HG02840 (cell line): ENCODE measurements at regions not wholly inside any gene's neighbourhood (a gene's known extent, or its start where the extent isn't known, plus 50 kb on each side); places are given as distances from the start of the nearest gene placed in this dataset.
A peak's percentile ranks its signal among the peaks of the same experiment; 100 is the strongest.

Experiments used
- ATAC-seq: cut with Tn5 transposase; IDR thresholded peaks from one replicate; pipeline ENCODE4 v1.9.1; 2021; ENCODE audit warnings: mild to moderate bottlenecking, moderate library complexity, moderate number of reproducible peaks; ENCODE audit not compliant: unreplicated experiment, low FRiP score

DNA sequence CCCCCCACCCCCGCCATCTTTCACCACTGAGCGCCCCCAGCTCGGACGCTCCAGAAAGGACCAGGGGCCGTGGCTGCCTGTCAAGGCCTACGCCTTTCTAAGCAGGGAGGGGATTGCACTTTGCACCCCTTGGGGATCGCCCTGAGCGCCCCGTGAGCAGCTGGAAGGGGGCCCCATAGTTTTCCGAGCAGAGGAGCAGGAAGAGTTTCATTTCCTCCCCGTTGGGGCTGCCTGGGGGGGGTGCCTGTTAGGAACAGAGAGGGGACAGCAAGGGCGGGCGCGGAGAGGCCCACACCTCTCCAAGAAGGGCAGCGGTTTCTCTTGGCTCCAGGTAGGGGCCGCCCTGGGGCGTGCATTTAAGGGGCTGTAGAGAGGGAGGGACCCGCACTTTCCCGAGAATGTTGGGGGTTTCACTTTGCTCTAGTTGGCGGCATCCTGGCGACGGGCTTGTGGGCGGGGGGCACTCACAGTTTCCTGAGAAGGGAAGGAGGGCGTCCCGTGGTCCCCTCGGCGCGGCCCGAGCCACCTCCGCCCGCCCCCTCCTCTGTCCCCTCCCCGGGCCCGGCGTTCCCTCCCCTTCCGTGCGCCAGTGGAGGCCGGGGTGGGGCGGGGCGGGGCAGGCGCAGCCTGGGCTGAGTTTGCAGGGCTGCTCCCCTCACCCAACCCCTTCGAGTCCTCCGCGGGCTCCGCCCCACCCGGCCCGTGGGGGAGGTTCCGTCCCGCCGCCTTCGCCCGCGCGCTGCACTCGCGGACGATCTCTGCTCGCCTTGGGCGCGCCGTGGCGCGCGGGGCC is 82.3 kb upstream of the CD99 start:
- peak; percentile 90 for ATAC-seq

DNA sequence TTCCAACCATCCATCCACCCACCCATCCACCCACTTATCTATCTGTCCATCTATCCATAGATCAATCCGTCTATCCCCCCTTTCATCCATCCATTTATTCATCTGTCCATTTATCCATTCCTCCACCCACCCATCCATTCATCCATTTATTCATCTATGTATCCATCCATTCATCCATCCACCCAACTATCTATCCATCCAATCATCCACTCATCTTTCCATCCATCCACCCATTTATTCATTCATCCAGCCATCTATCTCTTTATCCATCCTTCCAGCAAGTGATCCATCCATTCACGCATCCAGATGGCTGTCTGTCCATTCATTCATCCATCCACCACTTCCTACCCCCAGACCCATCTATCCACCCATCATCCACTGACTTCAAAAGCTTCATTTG is 84.0 kb upstream of the CD99 start:
- ATAC-seq, result no peak

DNA sequence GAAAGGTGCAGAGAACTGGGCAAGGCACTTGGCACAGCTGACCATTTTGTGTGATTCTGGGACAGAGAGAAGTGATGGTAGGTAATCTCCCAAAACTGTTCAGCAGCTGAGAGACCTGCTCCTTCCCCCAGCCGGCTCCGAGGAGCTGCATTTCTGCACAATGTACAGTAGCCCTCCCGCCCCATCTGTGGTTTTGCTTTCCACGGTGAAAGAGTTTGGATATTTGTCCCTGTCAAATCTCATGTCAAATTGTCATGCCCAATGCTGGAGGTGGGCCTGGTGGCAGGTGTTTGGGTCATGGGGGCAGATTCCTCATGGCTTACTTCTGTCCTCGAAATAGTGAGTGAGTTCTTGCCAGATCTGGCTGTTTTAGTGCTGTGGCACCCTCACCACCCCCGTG is 90.5 kb upstream of the CD99 start:
- ATAC-seq, result no peak

DNA sequence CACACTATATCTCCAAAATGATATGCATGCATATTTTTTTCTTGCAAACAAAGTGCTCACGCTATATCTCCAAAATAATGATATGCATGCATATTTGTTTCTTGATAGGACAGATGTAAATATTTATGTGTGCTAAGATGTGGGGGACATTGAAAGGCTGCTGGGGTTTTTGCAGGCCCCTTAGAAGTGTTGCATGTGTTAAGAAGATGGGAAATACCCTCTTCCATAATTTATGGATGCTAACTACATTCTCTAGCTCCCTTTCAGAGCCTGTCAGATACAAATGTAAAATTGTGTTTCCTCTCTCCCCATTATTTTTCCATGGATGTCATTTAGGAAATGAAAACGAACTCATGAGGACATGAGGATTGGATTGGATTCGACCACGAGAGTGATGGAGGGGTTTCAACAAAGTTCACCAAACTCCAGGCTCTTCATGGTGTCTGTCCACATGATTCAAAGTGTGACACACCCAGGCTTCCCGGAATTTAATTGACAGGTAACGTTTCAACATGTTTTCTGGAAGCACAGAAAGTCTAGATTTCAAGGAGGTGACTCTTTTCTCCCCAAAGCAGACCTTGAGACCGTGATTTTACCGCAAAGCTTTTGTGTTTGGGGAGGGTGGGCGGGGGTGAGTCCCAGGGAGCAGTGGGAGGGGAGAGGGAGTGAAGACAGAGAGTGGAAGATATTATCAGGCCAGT is 94.4 kb upstream of the CD99 start:
- ATAC-seq, result no peak

DNA sequence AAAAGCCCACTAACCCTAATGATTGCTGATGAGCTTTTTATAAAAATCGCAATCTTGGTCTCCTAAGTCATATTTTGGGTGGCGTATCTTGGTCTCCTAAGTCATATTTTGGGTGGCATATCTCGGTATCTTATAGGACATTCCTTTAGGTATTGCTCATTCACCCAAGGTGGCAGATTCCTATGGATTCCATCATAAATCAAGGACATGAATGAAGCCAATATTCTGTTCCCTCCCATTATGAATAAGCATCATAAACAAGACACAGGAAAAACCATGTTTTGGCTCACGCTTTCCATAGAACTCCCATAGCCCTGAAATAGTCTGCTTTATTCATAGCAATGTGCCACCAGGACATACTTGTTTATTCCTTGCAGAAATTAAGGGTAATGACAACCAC is 95.0 kb upstream of the CD99 start:
- ATAC-seq, result no peak

DNA sequence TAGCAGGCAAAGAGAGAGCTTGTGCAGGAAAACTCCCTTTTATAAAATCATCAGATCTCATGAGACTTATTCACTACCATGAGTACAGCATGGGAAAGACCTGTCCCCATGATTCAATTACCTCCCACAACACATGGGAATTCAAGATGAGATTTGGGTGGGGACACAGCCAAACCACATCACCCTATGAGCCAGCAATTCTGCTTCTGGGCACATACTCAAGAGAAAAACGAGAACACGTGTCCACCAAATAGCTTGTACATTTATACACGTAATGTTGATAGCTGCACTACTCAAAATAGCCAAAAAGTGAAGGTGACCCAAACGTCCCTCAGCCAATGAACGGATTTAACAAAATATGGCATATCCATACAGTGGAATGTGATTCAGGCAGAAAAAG is 94.5 kb upstream of the DHRSX start:
- ATAC-seq, result no peak

DNA sequence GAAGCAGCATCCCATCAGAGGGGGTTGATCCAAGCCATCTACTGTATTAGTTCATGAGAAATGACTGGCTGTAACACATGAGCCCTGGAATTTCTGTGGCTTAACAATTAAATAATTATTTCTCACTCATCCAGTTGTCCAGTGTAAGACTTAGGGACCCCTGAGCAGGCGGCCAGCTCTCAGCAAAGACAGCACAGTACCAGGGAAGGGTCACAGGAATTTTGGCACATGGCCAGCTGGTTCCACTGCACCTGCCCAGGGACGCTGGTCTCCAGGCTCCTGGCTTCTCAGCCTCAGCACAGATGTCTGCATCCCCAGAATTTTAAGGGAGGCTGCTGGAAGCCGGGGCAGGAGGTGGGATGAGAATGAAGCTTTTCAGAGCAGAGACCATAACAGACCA is 93.7 kb upstream of the DHRSX start:
- ATAC-seq, result no peak

DNA sequence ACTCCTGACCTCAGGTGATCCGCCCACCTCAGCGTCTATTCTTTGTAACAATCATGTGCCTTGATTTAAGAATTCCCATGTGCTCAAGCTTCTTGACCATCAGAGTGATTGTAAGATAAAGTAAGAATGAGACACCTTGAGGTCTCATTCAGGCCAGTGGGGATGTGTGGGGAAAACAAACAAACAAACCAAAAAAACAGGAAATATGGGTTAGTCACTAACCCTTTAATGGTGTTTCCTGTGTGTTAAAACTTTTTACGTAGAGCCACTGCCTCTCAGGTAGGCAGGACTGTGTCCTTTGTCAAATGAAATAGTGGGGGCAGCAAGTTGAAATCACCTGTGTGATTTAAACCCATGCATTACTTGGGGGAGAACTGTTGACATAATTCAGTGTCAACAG is 91.5 kb upstream of the DHRSX start:
- no peak for ATAC-seq

DNA sequence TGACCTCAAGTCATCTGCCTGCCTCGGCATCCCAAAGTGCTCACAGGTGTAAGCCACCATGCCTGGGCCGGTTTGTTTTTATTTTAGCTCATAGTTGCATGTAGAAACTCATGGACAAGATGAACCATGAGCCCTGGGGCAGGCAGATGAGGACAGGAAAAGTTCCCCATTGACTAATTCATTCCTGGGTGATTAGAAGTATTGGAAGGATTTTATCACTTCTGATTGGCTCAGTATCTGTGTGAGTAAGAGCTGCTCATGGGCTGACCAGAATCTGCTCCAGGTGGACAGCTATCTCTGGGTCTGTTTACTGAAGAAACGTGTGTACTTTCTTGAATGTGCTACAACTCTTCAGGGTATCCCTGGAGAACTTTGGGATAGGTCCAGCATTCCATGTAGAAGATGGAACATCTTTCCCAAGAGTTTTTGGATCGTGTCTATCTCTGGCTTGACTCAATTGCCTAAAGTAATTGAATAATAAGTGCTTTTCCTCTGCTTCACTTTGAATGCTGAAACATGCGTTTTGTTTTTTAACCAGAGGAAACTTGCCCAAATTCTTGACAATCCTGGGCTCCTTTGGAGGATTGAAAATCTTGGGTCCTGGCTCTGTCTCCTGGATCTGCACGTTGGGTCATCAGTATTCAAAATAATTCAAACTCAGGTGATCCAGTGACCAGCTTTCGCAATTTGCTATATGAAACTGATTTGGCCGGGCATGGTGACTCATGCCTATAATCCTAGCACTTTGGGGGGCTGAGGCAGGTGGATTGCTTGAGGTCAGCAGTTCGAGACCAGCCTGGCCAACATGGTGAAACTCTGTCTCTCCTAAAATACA is 88.6 kb upstream of the DHRSX start:
- ATAC-seq, result no peak

DNA sequence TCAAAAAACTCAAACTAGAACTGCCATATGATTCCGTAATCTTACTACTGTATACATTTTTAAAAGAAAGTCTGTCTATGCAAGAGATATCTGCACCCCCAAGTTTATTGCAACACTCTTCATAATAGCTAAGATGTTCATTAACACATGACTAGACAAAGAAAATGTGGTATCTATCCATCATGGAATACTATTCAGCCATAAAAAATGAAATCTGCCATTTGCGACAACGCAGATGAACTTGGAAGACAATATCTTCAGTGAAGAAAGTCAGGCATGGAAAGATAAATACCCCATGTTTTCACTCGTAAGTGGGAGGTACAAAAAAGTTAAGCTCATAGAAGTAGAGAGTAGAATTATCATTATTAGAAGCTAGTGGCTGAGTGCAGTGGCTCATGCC is 87.3 kb upstream of the DHRSX start:
- ATAC-seq, result no peak

DNA sequence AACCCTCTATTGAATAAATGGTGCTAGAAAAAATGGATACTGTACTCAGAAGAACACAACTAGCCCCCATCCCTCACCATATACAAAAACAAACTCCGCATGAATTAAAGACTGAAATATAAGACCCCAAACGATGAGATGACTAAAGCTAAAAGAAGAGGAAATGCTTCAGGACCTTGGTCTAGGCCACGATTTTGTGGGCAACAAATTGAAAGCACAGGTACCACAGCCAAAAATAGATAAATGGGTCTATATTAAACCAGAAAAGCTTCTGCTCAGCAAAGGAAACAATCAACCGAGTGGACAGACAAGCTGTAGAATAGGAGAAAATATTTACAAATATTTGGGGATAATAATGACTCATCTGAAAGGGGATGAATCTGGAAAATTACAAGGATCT is 86.4 kb upstream of the DHRSX start:
- ATAC-seq, result no peak

DNA sequence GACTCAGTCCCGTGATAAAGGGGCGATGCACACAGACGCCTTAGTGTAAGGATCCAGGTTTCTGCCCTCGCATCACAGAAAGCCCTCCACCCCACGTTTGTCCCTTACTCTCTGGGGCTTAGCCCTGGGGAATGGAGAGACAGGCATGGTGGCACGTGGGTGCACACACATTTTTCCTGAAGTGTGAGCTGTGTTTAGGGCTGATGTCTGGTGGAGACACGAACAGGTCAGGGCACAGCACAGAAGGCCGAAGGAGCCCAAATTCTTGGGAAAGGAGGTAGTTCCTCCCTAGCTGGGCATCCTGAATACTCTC is 84.3 kb upstream of the DHRSX start:
- ATAC-seq, result no peak

DNA sequence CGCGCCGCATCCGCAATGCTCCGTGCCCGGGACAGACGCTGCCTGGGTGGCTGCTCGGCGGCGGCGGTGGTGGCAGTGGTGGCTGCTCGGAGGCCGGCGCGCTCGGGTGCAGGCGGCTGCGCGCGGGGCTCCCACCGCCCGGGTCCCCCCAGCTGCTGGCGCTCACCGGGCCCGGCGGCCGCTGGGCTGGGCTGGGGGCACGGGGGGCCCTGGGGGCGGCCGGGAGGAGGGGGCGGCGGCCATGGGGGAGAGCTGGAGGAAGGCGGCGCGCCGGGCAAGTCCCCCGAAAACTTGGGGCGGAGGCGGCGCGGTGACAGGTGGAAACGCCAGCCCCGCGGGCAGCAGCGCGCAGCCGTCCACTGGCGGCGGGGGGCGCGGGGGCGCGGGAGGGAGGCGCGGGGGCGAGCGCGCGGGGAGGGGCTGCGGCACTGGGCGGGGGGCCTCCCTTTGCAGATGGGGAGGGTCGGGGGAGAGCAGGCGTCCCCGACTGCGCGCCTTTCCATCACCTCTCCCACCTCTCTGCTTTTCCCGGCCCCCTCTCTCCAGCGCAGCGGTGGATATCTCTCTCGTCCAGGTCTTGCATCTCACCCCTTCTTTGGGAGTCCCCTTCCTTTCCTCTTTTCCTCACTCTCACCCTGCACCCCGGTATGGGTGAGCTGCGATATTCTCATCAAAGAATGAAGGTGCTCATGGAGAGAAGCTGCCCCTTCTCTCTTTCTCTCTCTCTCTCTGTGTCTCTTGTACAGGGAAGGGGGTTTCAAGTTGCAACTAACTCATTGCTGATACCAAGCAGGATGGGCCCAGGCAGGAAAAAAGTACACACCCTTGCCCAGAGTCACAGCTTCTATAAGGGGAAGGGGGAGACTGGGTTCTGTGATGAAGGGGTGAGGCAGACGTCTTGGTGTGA is 83.7 kb upstream of the DHRSX start:
- no peak for ATAC-seq

DNA sequence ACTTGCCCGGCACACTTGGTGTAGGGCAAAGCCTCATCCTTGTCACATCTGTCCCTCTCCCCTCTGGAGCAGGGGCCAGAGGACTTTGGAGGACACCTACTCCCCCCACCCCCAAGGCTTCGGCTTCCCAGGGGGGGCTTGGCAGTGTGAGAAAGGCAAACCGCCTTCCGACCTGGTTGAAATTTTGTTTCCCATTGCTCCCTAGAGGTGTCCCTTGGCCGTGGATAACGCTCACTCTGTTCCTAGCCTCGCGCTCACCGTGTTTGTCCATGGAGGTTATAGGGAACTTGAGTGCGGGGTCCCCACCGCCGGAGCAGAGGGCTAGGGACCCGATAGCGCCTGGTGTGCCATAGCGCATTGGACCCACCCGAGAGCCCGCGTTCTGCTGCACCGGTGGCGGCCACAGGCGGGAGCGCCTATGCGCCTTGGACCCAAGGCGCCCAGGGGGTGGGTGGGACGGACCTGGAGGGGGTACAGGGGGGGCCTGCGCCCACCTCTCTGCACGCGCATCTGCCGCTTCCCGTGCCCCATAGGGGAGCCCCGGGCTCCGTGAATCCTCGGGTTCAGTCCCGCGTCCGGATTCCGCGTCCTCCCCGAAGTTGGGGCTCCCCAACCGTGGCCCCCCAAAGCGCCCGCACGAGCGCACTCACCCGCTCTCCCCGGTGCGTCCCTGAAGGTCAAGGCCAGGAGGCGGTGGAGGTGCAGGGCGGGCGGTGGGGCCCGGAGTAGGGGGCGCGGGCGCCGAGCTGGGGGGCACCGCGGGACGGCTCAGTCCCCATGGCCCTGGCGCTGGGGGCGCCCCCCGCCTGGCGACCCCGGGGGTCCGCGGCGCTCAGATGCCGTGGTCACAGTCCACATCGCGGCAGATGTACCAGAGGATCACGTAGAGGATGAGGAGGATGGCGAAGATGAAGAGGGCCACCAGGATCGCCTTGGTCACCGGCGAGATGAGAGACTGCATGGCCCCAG is 82.7 kb upstream of the DHRSX start:
- ATAC-seq, result no peak

DNA sequence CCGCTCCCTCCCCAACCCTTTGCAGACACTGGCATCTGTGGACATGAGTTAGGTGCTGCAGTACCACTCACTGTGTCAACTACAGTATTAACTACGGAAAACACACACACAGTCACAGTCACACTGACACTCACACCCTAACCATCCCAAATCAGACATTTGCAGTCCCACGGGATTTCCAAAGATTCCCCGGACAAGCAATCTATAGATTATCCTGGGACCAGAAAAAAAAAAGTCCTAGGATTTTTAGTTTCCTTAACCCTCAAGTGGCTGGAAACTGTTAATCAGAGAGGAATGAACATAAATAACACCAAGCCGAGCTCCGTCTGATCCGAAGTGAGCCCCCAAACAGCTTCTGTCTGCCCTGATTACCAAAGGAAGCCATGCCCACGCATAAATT is 81.9 kb upstream of the DHRSX start:
- no peak for ATAC-seq

DNA sequence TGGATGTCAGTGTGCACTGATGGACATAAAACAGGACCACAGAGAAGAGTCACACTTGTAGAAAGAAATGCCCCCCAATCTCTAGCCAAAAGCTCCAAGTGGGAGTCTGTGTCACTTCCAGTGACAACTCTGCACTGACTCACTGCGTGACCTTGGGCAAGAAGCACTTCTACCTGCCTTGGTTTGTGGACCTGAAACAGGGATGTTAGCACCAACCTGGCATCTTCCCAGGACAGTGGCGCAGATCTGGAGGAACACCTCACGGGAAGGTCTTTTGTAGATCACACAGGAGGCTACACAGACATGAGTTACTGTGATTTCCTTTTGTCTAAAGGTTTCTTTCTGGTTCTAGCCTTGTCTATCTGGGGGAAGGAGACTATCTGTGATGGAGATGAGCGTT is 80.5 kb upstream of the DHRSX start:
- no peak for ATAC-seq

DNA sequence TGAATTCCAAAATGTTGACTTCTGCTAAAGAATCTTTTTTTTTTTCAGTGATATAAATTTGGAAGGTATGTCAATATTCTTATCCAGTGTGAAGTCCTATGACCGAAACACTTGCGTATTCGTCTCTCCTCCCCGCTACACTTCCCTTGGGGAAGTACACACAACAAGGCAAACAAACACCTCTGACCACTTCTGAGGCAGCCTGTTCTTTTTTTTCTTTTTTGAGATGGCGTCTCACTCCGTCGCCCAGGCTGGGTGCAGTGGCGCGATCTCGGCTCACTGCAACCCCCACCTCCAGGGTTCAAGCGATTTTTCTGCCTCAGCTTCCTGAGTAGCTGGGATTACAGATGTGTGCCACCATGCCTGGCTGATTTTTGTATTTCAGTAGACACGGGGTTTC is 78.1 kb upstream of the DHRSX start:
- no peak for ATAC-seq

DNA sequence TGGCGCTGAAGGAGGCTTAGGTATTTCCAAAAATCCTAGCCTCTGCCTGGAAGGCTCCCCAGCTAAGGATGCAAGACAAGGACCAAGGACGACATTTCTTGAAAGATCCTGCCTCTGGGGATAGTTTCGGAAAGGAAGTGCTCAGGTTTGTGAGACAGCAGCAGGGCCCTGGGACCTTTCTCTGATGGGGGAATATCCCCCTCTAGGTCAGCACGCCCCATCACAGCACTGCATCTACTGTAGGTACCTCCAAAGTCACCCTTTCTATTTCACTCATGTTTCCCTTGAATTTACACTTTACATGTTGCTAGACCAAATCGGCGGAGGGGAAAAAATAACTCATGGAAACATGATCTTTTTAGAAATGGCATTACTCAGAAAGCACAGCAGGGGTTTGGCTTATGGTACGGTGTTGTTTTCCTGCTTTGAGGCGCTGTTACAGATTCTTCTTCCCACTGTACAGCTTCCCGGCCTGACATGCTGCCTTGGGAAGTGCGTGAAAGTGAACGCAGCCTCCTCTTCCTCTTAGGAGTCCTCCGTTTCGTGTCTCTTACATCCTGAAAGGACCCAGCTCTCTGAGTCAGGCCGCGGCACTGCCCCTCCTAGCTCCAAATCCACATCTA is 77.2 kb upstream of the DHRSX start:
- no peak for ATAC-seq

DNA sequence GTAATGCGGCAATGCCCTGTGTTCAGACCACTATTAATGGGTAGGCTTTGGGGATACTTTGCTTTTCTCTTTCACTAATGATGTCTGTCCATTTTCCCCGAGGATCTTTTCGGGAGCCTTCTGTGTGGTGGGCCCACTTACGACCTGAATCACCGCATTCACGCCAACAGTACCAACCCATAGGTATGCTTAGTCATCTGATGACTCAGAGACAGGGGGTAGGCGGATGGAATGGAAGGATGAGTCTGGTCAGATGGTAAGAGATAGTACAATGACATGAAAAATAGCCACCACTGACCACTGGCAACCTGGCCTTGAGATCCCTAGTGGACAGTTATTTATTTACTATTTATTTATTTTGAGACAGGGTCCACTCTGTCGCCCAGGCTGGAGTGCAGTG is 76.0 kb upstream of the DHRSX start:
- ATAC-seq, result no peak
